DND-41 (cell line): ENCODE measurements at regions not wholly inside any gene's neighbourhood (a gene's known extent, or its start where the extent isn't known, plus 50 kb on each side); places are given as distances from the start of the nearest gene placed in this dataset.
"Not testable (repeated sequence)": the region's sequence is repeated elsewhere in the genome, so short reads cannot be mapped to it uniquely, and the experiment has no call there.

Experiments used
- ATAC-seq: fragments of 200-7000 bp; cut with Tn5 transposase; 3 replicates; pipeline ENCODE4 v1.9.1; 2021; ENCODE audit warnings: low read depth; ENCODE audit not compliant: insufficient read depth
- DNase-seq: peaks from one replicate; pipeline ENCODE4 v3.0.0-alpha.2; 2020
- H2AFZ ChIP-seq: 2 replicates; pipeline ENCODE4 v1.6.0; 2012; ENCODE audit warnings: low read depth, low read length
- H3K27ac ChIP-seq: 2 replicates; pipeline ENCODE4 v1.5.1; 2012; ENCODE audit warnings: low read length, inconsistent platforms
- H3K27me3 ChIP-seq: fragments of 200-600 bp; sonication (generic); 2 replicates; pipeline ENCODE4 v1.6.0; 2012; ENCODE audit warnings: low read length, mild to moderate bottlenecking, inconsistent platforms; ENCODE audit not compliant: insufficient read depth, poor library complexity
- H3K36me3 ChIP-seq: 2 replicates; pipeline ENCODE4 v1.5.1; 2012; ENCODE audit warnings: low read length, inconsistent platforms; ENCODE audit not compliant: insufficient read depth
- H3K4me1 ChIP-seq: 2 replicates; pipeline ENCODE4 v1.5.1; 2012; ENCODE audit warnings: mild to moderate bottlenecking, low read length; ENCODE audit not compliant: insufficient read depth
- H3K4me2 ChIP-seq: 2 replicates; pipeline ENCODE4 v1.6.0; 2012; ENCODE audit warnings: mild to moderate bottlenecking, moderate library complexity, low read length, inconsistent platforms; ENCODE audit not compliant: insufficient read depth
- H3K4me3 ChIP-seq, 2 experiments: fragments of 200-600 bp in 1 of 2; shearing (Covaris generic) in 1 of 2; 2 replicates each; pipeline ENCODE4 v1.5.1; 2012 to 2016; ENCODE audit warnings: inconsistent platforms in 2 of 2, low read length in 2 of 2, mild to moderate bottlenecking in 2 of 2, low read depth in 1 of 2, moderate library complexity in 1 of 2
- H3K79me2 ChIP-seq: 2 replicates; pipeline ENCODE4 v1.6.0; 2012; ENCODE audit warnings: low read length, inconsistent platforms; ENCODE audit not compliant: insufficient read depth
- H3K9ac ChIP-seq: 2 replicates; pipeline ENCODE4 v1.6.0; 2012; ENCODE audit warnings: low read depth, mild to moderate bottlenecking, inconsistent platforms, low read length, moderate library complexity
- H3K9me3 ChIP-seq: 2 replicates; pipeline ENCODE4 v1.5.1; 2012; ENCODE audit warnings: low read length, moderate library complexity, mild to moderate bottlenecking, inconsistent platforms; ENCODE audit not compliant: insufficient read depth, severe bottlenecking
- H4K20me1 ChIP-seq: 2 replicates; pipeline ENCODE4 v1.6.0; 2012; ENCODE audit warnings: low read length; ENCODE audit not compliant: insufficient read depth
- EZH2 ChIP-seq: IDR thresholded peaks from 3 replicates; pipeline ENCODE4 v1.6.1; 2012; ENCODE audit warnings: borderline replicate concordance, low read depth, mild to moderate bottlenecking, moderate library complexity, low read length, inconsistent platforms; ENCODE audit not compliant: severe bottlenecking
- TF ChIP-seq, protein P1 (sequence below): IDR thresholded peaks from 2 replicates; pipeline ENCODE4 v1.5.1; 2012; ENCODE audit warnings: borderline replicate concordance, low read length, moderate library complexity, mild to moderate bottlenecking; ENCODE audit not compliant: poor library complexity, severe bottlenecking; ENCODE audit errors: extremely low read depth

DNA sequence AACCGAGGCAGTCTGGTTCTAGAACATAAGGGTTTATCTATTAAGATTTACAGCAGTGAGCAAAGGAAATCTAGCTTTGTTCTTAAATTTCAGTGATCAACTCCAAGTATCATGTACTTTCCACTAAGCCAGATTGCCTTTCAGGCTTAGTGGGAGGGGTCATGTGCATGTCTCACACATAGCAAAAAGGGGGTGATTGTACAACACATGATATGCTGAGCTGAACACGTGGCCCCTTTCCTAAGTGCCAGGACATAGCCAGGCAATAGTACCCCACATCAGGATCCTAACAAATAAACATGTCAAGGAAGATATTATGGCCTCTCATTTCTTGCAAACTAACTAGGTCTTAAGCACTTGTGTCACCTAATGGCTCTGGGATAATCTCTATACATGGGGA is 347.2 kb downstream of the C12orf75 start:
- no peak for TF ChIP-seq EZH2
- TF ChIP-seq, protein P1, sequence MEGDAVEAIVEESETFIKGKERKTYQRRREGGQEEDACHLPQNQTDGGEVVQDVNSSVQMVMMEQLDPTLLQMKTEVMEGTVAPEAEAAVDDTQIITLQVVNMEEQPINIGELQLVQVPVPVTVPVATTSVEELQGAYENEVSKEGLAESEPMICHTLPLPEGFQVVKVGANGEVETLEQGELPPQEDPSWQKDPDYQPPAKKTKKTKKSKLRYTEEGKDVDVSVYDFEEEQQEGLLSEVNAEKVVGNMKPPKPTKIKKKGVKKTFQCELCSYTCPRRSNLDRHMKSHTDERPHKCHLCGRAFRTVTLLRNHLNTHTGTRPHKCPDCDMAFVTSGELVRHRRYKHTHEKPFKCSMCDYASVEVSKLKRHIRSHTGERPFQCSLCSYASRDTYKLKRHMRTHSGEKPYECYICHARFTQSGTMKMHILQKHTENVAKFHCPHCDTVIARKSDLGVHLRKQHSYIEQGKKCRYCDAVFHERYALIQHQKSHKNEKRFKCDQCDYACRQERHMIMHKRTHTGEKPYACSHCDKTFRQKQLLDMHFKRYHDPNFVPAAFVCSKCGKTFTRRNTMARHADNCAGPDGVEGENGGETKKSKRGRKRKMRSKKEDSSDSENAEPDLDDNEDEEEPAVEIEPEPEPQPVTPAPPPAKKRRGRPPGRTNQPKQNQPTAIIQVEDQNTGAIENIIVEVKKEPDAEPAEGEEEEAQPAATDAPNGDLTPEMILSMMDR = no peak
- Histone ChIP-seq H3K36me3 (no peaks in the 10 kb centered on the region), H3K4me1 (no peaks in the 10 kb centered on the region), H3K9me3 (no peaks in the 10 kb centered on the region), H2AFZ (no peak overlapping the region), H3K4me3 (no peak overlapping the region), H3K79me2 (no peaks in the 10 kb centered on the region), H3K9ac (no peak overlapping the region), H3K27ac (no peak overlapping the region), H3K27me3 (no peaks in the 10 kb centered on the region), H3K4me2 (no peak overlapping the region), H4K20me1 (0 out of 2 replicates have a peak, but pooled peaks cover 3% of the 10 kb centered on the region)
- ATAC-seq (no peak), DNase-seq (no peak)

DNA sequence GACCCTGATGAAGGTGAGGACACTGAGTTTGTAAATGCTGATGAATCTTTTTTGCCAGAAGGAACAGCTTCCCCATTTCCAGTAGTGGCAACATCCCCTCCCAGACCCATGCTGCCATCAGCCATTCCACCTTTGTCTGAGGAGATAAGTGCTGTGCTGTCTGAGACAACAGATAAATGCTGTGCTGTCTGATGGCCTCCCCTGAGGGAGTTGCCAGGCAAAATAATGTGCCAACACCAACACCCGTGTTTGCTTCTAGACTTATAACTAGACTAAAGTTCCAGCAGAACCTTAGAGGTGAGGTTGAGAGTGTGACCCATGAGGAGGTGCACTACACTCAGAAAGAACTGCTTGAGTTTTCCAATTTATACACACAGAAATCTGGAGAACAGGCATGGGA is 349.5 kb downstream of the C12orf75 start:
- TF ChIP-seq, protein P1 = no peak
- no peak for TF ChIP-seq EZH2
- H3K27ac ChIP-seq = no peak overlapping the region
- no peak overlapping the region for H3K4me3 ChIP-seq
- no peak overlapping the region for H2AFZ ChIP-seq
- H3K9ac ChIP-seq = no peak overlapping the region
- no peaks in the 10 kb centered on the region for H3K79me2 ChIP-seq
- DNase-seq (no peak), ATAC-seq (no peak)
- no peaks in the 10 kb centered on the region for H3K36me3 ChIP-seq
- no peaks in the 10 kb centered on the region for H3K4me1 ChIP-seq
- H4K20me1 ChIP-seq = 0 out of 2 replicates have a peak, but pooled peaks cover 3% of the 10 kb centered on the region
- no peak overlapping the region for H3K4me2 ChIP-seq
- no peaks in the 10 kb centered on the region for H3K27me3 ChIP-seq
- no peaks in the 10 kb centered on the region for H3K9me3 ChIP-seq

DNA sequence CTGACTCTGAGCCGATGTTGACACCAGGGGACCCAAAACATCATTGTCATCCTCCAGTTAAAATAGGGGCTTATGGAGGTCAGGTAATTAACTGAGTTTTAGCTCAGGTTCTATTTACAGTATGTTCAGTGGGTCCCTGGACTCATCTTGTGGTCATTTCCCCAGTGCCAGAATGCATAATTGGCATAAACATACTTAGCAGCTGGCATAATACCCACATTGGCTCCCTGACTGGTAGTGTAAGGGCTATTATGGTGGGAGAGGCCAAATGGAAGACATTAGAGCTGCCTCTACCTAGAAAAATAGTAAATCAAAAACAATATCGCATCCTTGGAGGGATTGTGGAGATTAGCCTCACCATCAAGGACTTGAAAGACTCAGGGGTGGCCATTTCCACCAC is 350.9 kb downstream of the C12orf75 start:
- Histone ChIP-seq H4K20me1 (0 out of 2 replicates have a peak, but pooled peaks cover 3% of the 10 kb centered on the region), H3K79me2 (no peaks in the 10 kb centered on the region), H3K9me3 (no peaks in the 10 kb centered on the region), H3K4me3 (no peak overlapping the region), H3K27ac (no peak overlapping the region), H3K4me1 (no peaks in the 10 kb centered on the region), H3K9ac (no peak overlapping the region), H2AFZ (no peak overlapping the region), H3K4me2 (no peak overlapping the region), H3K36me3 (no peaks in the 10 kb centered on the region), H3K27me3 (no peaks in the 10 kb centered on the region)
- DNase-seq (no peak), ATAC-seq (no peak)
- TF ChIP-seq, protein P1 = no peak
- no peak for TF ChIP-seq EZH2

DNA sequence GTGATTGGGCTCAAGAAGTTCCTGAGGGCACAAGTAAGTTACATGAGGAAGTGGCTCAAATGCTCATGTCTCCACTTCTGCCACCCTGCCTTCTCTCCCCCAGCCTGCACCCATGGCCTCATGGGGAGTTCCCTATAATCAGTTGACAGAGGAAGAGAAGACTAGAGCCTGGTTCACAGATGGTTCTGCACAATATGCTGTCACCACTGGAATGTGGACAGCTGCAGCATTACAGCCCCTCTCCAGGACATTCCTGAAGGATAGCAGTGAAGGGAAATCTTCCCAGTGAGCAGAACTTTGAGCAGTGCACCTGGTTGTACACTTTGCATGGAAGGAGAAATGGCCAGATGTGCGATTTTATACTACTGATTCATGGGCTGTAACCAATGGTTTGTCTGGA is 352.3 kb downstream of the C12orf75 start:
- H3K9me3 ChIP-seq, H3K27me3 ChIP-seq, H3K79me2 ChIP-seq, DNase-seq, H3K9ac ChIP-seq, H3K4me2 ChIP-seq, ATAC-seq, H4K20me1 ChIP-seq, H3K27ac ChIP-seq, H3K36me3 ChIP-seq, H3K4me1 ChIP-seq, H3K4me3 ChIP-seq, H2AFZ ChIP-seq: not testable (repeated sequence)

DNA sequence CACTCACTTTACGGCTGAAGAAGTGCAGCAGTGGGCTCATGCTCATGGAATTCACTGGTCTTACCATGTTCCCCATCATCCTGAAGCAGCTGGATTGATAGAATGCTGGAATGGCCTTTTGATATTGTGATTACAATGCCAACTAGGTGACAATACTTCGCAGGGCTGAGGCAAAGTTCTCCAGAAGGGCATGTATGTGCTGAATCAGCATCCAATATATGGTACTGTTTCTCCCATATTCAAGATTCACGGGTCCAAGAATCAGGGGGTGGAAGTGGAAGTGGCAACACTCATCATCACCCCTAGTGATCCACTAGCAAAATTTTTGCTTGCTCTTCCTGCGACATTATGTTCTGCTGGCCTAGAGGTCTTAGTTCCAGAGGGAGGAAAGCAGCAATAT is 353.3 kb downstream of the C12orf75 start:
- not testable (repeated sequence) for H3K79me2 ChIP-seq, H3K27ac ChIP-seq, H3K27me3 ChIP-seq, H3K4me1 ChIP-seq, H4K20me1 ChIP-seq, DNase-seq, H3K4me2 ChIP-seq, H3K9me3 ChIP-seq, H3K9ac ChIP-seq, H3K36me3 ChIP-seq, H3K4me3 ChIP-seq, H2AFZ ChIP-seq, ATAC-seq
